H1 (cell line): ENCODE measurements at regions not wholly inside any gene's neighbourhood (a gene's known extent, or its start where the extent isn't known, plus 50 kb on each side); places are given as distances from the start of the nearest gene placed in this dataset.

Experiments
- CTCF ChIA-PET: fragments of 300-600 bp; sonication (Branson Sonifier 250); formaldehyde crosslinking; loops from one replicate; lab custom pipeline; 2021; ENCODE audit not compliant: partially characterized antibody; lab: Charles Lee
- POLR2A ChIA-PET: fragments of 300-600 bp; sonication (Branson Sonifier 250); formaldehyde crosslinking; loops from one replicate; lab custom pipeline; 2021; ENCODE audit warnings: inconsistent platforms; ENCODE audit not compliant: partially characterized antibody; lab: Charles Lee
- DNase-seq, 2 experiments: peaks; one replicate each; pipeline versions ENCODE4 v3.0.0 to v3.0.0-alpha.2; 2010 to 2022; ENCODE audit warnings: low spot score in 2 of 2, low read depth in 1 of 2, mixed read lengths in 1 of 2
- FAIRE-seq: peaks from 2 replicates; lab custom pipeline; 2011; peaks lifted over from hg19 to GRCh38; lab: Jason Lieb, UNC
- H2AFZ ChIP-seq: 2 replicates; pipeline ENCODE4 v1.8.1; 2012; ENCODE audit warnings: low read length, inconsistent platforms
- H2AK5ac ChIP-seq: 2 replicates; pipeline ENCODE4 v1.6.1; 2013; ENCODE audit warnings: low read depth, low read length
- H2BK120ac ChIP-seq: replicated peaks from 2 replicates; pipeline ENCODE3; 2013; ENCODE audit warnings: low read depth, low read length, inconsistent platforms
- H2BK12ac ChIP-seq: 2 replicates; pipeline ENCODE4 v1.6.1; 2013; ENCODE audit warnings: low read depth, low read length
- H2BK15ac ChIP-seq: 2 replicates; pipeline ENCODE4 v1.6.1; 2013; ENCODE audit warnings: low read length
- H2BK20ac ChIP-seq: 2 replicates; pipeline ENCODE4 v1.6.1; 2013; ENCODE audit warnings: low read length
- H2BK5ac ChIP-seq: 2 replicates; pipeline ENCODE4 v1.6.1; 2013; ENCODE audit warnings: low read depth, low read length
- H3K14ac ChIP-seq: 2 replicates; pipeline ENCODE4 v1.6.1; 2013; ENCODE audit warnings: inconsistent platforms; ENCODE audit not compliant: insufficient read length
- H3K18ac ChIP-seq: 2 replicates; pipeline ENCODE4 v1.6.1; 2013; ENCODE audit warnings: low read length; ENCODE audit errors: extremely low read depth
- H3K23ac ChIP-seq: 2 replicates; pipeline ENCODE4 v1.6.1; 2013; ENCODE audit warnings: inconsistent platforms; ENCODE audit not compliant: insufficient read length
- H3K23me2 ChIP-seq: 2 replicates; pipeline ENCODE4 v1.6.1; 2013; ENCODE audit warnings: low read depth, low read length
- H3K27ac ChIP-seq: 2 replicates; pipeline ENCODE4 v1.6.1; 2011; ENCODE audit warnings: low read depth, low read length, inconsistent platforms
- H3K27me3 ChIP-seq, 4 experiments: replicated peaks in 1 of 4; 1 replicate in 1 of 4; 2 replicates in 3 of 4; pipeline versions ENCODE4 v1.6.1 to v1.8.1; 2011 to 2013; ENCODE audit warnings: low read length in 3 of 4, mild to moderate bottlenecking in 3 of 4, inconsistent platforms in 2 of 4, mixed read lengths in 2 of 4, moderate library complexity in 1 of 4; ENCODE audit not compliant: control insufficient read depth in 3 of 4, insufficient read depth in 3 of 4; ENCODE audit errors: extremely low read depth in 1 of 4
- H3K36me3 ChIP-seq, 4 experiments: 2 replicates each; pipeline versions ENCODE4 v1.6.1 to v1.8.1; 2011 to 2013; ENCODE audit warnings: mild to moderate bottlenecking in 4 of 4, low read length in 3 of 4, moderate library complexity in 2 of 4, control low read depth in 1 of 4, inconsistent platforms in 1 of 4; ENCODE audit not compliant: insufficient read depth in 4 of 4, control insufficient read depth in 2 of 4
- H3K4ac ChIP-seq: replicated peaks from 2 replicates; pipeline ENCODE3; 2013; ENCODE audit warnings: low read length, low read depth, mixed read lengths, inconsistent platforms; ENCODE audit not compliant: insufficient read length
- H3K4me1 ChIP-seq, 4 experiments: replicated peaks in 1 of 4; 1 replicate in 1 of 4; 2 replicates in 3 of 4; pipeline versions ENCODE4 v1.6.1 to v1.8.1; 2011 to 2013; ENCODE audit warnings: low read length in 3 of 4, inconsistent platforms in 2 of 4, mixed read lengths in 1 of 4; ENCODE audit not compliant: insufficient read depth in 4 of 4, control insufficient read depth in 3 of 4
- H3K4me2 ChIP-seq, 2 experiments: 2 replicates each; pipeline versions ENCODE4 v1.6.1 to v1.8.1; 2011 to 2013; ENCODE audit warnings: low read depth in 2 of 2, low read length in 2 of 2, control low read depth in 1 of 2, inconsistent platforms in 1 of 2, mild to moderate bottlenecking in 1 of 2; ENCODE audit not compliant: insufficient read depth in 1 of 2
- H3K4me3 ChIP-seq, 4 experiments: fragments of 200-600, 300-600 bp in 1 of 4; sonication (generic), shearing (Covaris generic), sonication (Bioruptor Twin) in 1 of 4; 2 replicates each; pipeline versions ENCODE4 v1.5.1 to v1.8.1; 2011 to 2016; ENCODE audit warnings: low read length in 4 of 4, low read depth in 3 of 4, control low read depth in 2 of 4, inconsistent platforms in 2 of 4, mild to moderate bottlenecking in 2 of 4, mixed read lengths in 1 of 4, moderate library complexity in 1 of 4; ENCODE audit not compliant: insufficient read depth in 2 of 4; ENCODE audit errors: extremely low read depth in 1 of 4
- H3K56ac ChIP-seq: replicated peaks from 2 replicates; pipeline ENCODE3; 2013; ENCODE audit warnings: low read depth, mild to moderate bottlenecking, mixed read lengths, low read length, inconsistent platforms; ENCODE audit not compliant: insufficient read length
- H3K79me1 ChIP-seq: 2 replicates; pipeline ENCODE4 v1.6.1; 2013; ENCODE audit warnings: low read depth, low read length, control low read depth
- H3K79me2 ChIP-seq, 2 experiments: 2 replicates each; pipeline versions ENCODE4 v1.6.1 to v1.8.1; 2012 to 2013; ENCODE audit warnings: low read length in 2 of 2, mild to moderate bottlenecking in 2 of 2, inconsistent platforms in 1 of 2; ENCODE audit not compliant: insufficient read depth in 2 of 2, control insufficient read depth in 1 of 2
- H3K9ac ChIP-seq, 4 experiments: replicated peaks in 1 of 4; 1 replicate in 1 of 4; 2 replicates in 3 of 4; pipeline versions ENCODE4 v1.6.1 to v1.8.1; 2011 to 2013; ENCODE audit warnings: low read depth in 3 of 4, low read length in 3 of 4, control low read depth in 2 of 4, mild to moderate bottlenecking in 2 of 4, moderate library complexity in 2 of 4, inconsistent platforms in 1 of 4; ENCODE audit errors: extremely low read depth in 1 of 4
- H3K9me3 ChIP-seq, 2 experiments: 2 replicates each; pipeline versions ENCODE4 v1.6.1 to v1.8.1; 2012 to 2013; ENCODE audit warnings: mild to moderate bottlenecking in 2 of 2, moderate library complexity in 2 of 2, control low read depth in 1 of 2, inconsistent platforms in 1 of 2, low read depth in 1 of 2, low read length in 1 of 2, mixed read lengths in 1 of 2; ENCODE audit not compliant: insufficient read depth in 2 of 2
- H4K20me1 ChIP-seq, 2 experiments: replicated peaks in 1 of 2; 2 replicates each; pipeline versions ENCODE3 to v1.8.1; 2011 to 2013; ENCODE audit warnings: inconsistent platforms in 2 of 2, low read length in 2 of 2, mild to moderate bottlenecking in 1 of 2; ENCODE audit not compliant: insufficient read depth in 2 of 2, control insufficient read depth in 1 of 2
- H4K5ac ChIP-seq: 2 replicates; pipeline ENCODE4 v1.6.1; 2013; ENCODE audit warnings: low read length, low read depth, mixed read lengths, inconsistent platforms; ENCODE audit not compliant: insufficient read length
- H4K8ac ChIP-seq: 2 replicates; pipeline ENCODE4 v1.8.0; 2013; ENCODE audit warnings: mild to moderate bottlenecking, moderate library complexity, low read length, inconsistent platforms; ENCODE audit not compliant: insufficient read depth; ENCODE audit errors: extremely low read depth
- H4K91ac ChIP-seq: replicated peaks from 2 replicates; pipeline ENCODE3; 2013; ENCODE audit warnings: low read length, mixed read lengths, inconsistent platforms; ENCODE audit not compliant: insufficient read length
- MAFK ChIP-seq: IDR thresholded peaks from 2 replicates; pipeline ENCODE4 v1.6.1; 2012; ENCODE audit warnings: low read depth, mild to moderate bottlenecking, improper control_type of control experiment, low read length
- PHF8 ChIP-seq: fragments of 200-600 bp; sonication (generic); conservative IDR thresholded peaks from 2 replicates; pipeline ENCODE4 v1.7.1; 2012; ENCODE audit warnings: low read depth, mild to moderate bottlenecking, inconsistent platforms, low read length, moderate library complexity
- RAD21 ChIP-seq, 2 experiments: IDR thresholded peaks in 1 of 2; conservative IDR thresholded peaks in 1 of 2; 2 replicates each; pipeline ENCODE4 v1.6.1; 2011; ENCODE audit warnings: low read depth in 2 of 2, low read length in 2 of 2, improper control_type of control experiment in 1 of 2, inconsistent platforms in 1 of 2, mild to moderate bottlenecking in 1 of 2, moderate library complexity in 1 of 2
- SP1 ChIP-seq: IDR thresholded peaks from 2 replicates; pipeline ENCODE4 v1.6.1; 2011; ENCODE audit warnings: low read depth, low read length
- TEAD4 ChIP-seq: IDR thresholded peaks from 2 replicates; pipeline ENCODE4 v1.6.1; 2012; ENCODE audit warnings: low read depth, low read length, inconsistent platforms, mixed read lengths
- YY1 ChIP-seq: IDR thresholded peaks from 2 replicates; pipeline ENCODE4 v1.6.1; 2011; ENCODE audit warnings: low read depth, mild to moderate bottlenecking, low read length
- WGBS, 2 experiments: shearing (Covaris generic) in 1 of 2; methylation state at CpG; one replicate each; pipeline versions ENCODE4 v1.1.6 to v1.1.7; 2013 to 2015; ENCODE audit warnings: low lambda C conversion rate in 2 of 2, mixed read lengths in 2 of 2, inconsistent platforms in 1 of 2, low coverage in 1 of 2, missing lambda C conversion rate in 1 of 2; ENCODE audit not compliant: insufficient replicate concordance in 2 of 2, insufficient coverage in 1 of 2, insufficient read length in 1 of 2; ENCODE audit errors: extremely low coverage in 1 of 2, missing lambda C conversion rate in 1 of 2; 5-methylcytosine and 5-hydroxymethylcytosine counted together
- TF ChIP-seq, protein P1 (sequence below), 3 experiments: IDR thresholded peaks; 1 replicate in 2 of 3; 2 replicates in 1 of 3; pipeline versions ENCODE4 v1.5.1 to v1.6.1; 2011; ENCODE audit warnings: low read length in 3 of 3, mild to moderate bottlenecking in 3 of 3, inconsistent platforms in 2 of 3, low read depth in 1 of 3, moderate library complexity in 1 of 3; ENCODE audit not compliant: insufficient read depth in 1 of 3; ENCODE audit errors: control extremely low read depth in 1 of 3

DNA sequence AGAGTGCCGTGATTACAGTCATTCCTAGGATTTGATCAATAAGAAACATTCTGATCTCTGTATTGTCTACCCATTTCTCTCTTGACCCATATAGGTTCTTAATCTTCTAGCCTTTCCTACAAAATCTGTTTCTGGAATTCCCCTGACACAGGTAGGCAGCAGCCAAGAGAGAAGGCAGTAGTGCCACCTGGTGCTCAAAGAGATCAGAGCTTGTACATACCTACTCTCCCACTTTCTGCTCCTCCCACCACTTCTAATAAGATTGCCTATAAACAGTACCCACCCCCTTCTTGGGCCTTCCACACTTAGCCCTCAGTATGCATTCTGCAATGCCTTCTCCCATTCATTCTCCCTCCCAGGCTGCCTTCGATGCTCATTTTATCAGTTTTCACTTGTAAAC lies 117.4 kb upstream of the RORB start:
- FAIRE-seq = peak; percentile 93
- H3K9ac ChIP-seq = no peak overlapping the region
- peak; percentile 61 for TF ChIP-seq TEAD4
- TF ChIP-seq YY1 = 0 out of 2 replicates have a peak, but pooled peaks have one; percentile 31
- TF ChIP-seq PHF8 = no peak
- TF ChIP-seq, protein P1, sequence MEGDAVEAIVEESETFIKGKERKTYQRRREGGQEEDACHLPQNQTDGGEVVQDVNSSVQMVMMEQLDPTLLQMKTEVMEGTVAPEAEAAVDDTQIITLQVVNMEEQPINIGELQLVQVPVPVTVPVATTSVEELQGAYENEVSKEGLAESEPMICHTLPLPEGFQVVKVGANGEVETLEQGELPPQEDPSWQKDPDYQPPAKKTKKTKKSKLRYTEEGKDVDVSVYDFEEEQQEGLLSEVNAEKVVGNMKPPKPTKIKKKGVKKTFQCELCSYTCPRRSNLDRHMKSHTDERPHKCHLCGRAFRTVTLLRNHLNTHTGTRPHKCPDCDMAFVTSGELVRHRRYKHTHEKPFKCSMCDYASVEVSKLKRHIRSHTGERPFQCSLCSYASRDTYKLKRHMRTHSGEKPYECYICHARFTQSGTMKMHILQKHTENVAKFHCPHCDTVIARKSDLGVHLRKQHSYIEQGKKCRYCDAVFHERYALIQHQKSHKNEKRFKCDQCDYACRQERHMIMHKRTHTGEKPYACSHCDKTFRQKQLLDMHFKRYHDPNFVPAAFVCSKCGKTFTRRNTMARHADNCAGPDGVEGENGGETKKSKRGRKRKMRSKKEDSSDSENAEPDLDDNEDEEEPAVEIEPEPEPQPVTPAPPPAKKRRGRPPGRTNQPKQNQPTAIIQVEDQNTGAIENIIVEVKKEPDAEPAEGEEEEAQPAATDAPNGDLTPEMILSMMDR (IDR thresholded peaks at IDR 0.05; ENCODE audit: control extremely low read depth in 1 of 3, insufficient read depth in 1 of 3, low read depth in 1 of 3, low read length in 3 of 3) = peak; percentile 11 to 78 (median 72)
- 0 out of 2 replicates have a peak, but pooled peaks have one; percentile 32 for TF ChIP-seq SP1
- TF ChIP-seq RAD21 (IDR thresholded peaks at IDR 0.05 in 1 of 2, conservative IDR thresholded peaks at IDR 0.05 in 1 of 2; ENCODE audit: low read depth in 2 of 2, low read length in 2 of 2) = peak; percentile 91 to 92
- no peak for TF ChIP-seq MAFK
- H4K20me1 ChIP-seq = no peaks in the 10 kb centered on the region
- no peak overlapping the region for H2BK20ac ChIP-seq
- CTCF ChIA-PET = interaction anchor here (0.6 to 2.0 kb wide), 21 partner anchors 9 to 1179 kb away, joined by 3 to 11 read pairs (median 4); no protein-coding TSS in a partner anchor
- no peak overlapping the region for H3K14ac ChIP-seq
- no peak overlapping the region for H3K18ac ChIP-seq
- H3K27ac ChIP-seq = no peak overlapping the region
- H3K9me3 ChIP-seq = no peaks in the 10 kb centered on the region
- no peak overlapping the region for H4K5ac ChIP-seq
- no peaks in the 10 kb centered on the region for H3K79me2 ChIP-seq
- H3K23ac ChIP-seq = no peak overlapping the region
- no peak overlapping the region for H2BK120ac ChIP-seq
- 59% methylated on average over 2 of the region's 2 CpGs; no CpG with 5 or more reads in 1 of the 2 experiments for WGBS, 2 experiments
- H2BK15ac ChIP-seq = no peak overlapping the region
- no peak overlapping the region for H2BK12ac ChIP-seq
- no peaks in the 10 kb centered on the region for H3K23me2 ChIP-seq
- H3K4me2 ChIP-seq = no peak overlapping the region
- POLR2A ChIA-PET = interaction anchor here (0.9 to 1.3 kb wide), 4 partner anchors 14 to 286 kb away, joined by 3 to 4 read pairs (median 3); no protein-coding TSS in a partner anchor
- H4K91ac ChIP-seq = no peak overlapping the region
- H3K4me3 ChIP-seq = no peak overlapping the region
- H3K56ac ChIP-seq = no peak overlapping the region
- H4K8ac ChIP-seq = no peak overlapping the region
- no peaks in the 10 kb centered on the region for H3K36me3 ChIP-seq
- H3K4ac ChIP-seq = no peak overlapping the region
- H3K27me3 ChIP-seq = no peaks in the 10 kb centered on the region
- H3K79me1 ChIP-seq = no peaks in the 10 kb centered on the region
- H2BK5ac ChIP-seq = no peak overlapping the region
- H2AFZ ChIP-seq = no peak overlapping the region; the same call in 1 of the 2 replicates
- peak; percentile 31 to 54 for DNase-seq
- peaks cover 0 to 5% (median 1%) of the 10 kb centered on the region in 4 experiments; a peak in 4 of 7 replicates for H3K4me1 ChIP-seq
- no peak overlapping the region for H2AK5ac ChIP-seq
